Right lobe of liver (tissue), 6 donors: ENCODE measurements at regions not wholly inside any gene's neighbourhood (a gene's known extent, or its start where the extent isn't known, plus 50 kb on each side); places are given as distances from the start of the nearest gene placed in this dataset.

Experiments used
- ATAC-seq, 4 donors: fragments of 200-7000 bp; cut with Tn5 transposase; one replicate each; pipeline ENCODE4 v1.9.1; 2020; ENCODE audit warnings: mild to moderate bottlenecking in 4 of 4, moderate library complexity in 4 of 4
- DNase-seq, 3 donors: peaks; one replicate each; pipeline ENCODE4 v3.0.0-alpha.2; 2020
- H3K27ac ChIP-seq, 3 donors: fragments of 200-600 bp; one replicate each; pipeline ENCODE4 v1.8.0; 2022
- H3K27me3 ChIP-seq, 2 donors: fragments of 200-600 bp; one replicate each; pipeline ENCODE4 v1.8.0; 2022
- H3K36me3 ChIP-seq, 4 donors: fragments of 200-600 bp; sonication (generic) in 1 of 4; one replicate each; pipeline versions ENCODE4 v1.5.1 to v1.8.0; 2017 to 2022; ENCODE audit warnings: control low read depth in 1 of 4
- H3K4me1 ChIP-seq, 4 donors: fragments of 200-600 bp; sonication (generic) in 1 of 4; one replicate each; pipeline versions ENCODE4 v1.5.1 to v1.8.0; 2017 to 2022; ENCODE audit warnings: control low read depth in 1 of 4
- H3K4me3 ChIP-seq, 3 donors: fragments of 200-600 bp; one replicate each; pipeline ENCODE4 v1.8.0; 2022
- H3K9me3 ChIP-seq, 4 donors: fragments of 200-600 bp; sonication (generic) in 1 of 4; one replicate each; pipeline versions ENCODE4 v1.5.1 to v1.8.0; 2017 to 2022; ENCODE audit warnings: control low read depth in 1 of 4
- POLR2A ChIP-seq: fragments of 450-650 bp; IDR thresholded peaks from one replicate; pipeline ENCODE4 v1.6.1; 2017; ENCODE audit warnings: antibody characterized with exemption, mild to moderate bottlenecking
- WGBS: methylation state at CpG from one replicate; pipeline ENCODE4 v1.1.6; 2018; ENCODE audit warnings: low coverage, low lambda C conversion rate; ENCODE audit not compliant: insufficient coverage; ENCODE audit errors: missing lambda C conversion rate; 5-methylcytosine and 5-hydroxymethylcytosine counted together
- intact Hi-C, 2 donors: fragments of 100-400 bp; cut with DNase I; formaldehyde crosslinking; loops; one replicate each; pipeline versions ENCODE4 v1.11.2 to v1.14.1; 2022
- TF ChIP-seq, protein P1 (sequence below), 4 donors: fragments of 200-600 bp in 3 of 4; fragments of 450-650 bp in 1 of 4; IDR thresholded peaks; one replicate each; pipeline versions ENCODE4 v1.5.1 to v1.8.0; 2016 to 2022; ENCODE audit warnings: antibody characterized with exemption in 4 of 4, mild to moderate bottlenecking in 2 of 4
- donor health status: DM: no; HTN: yes; CAD: no.
- donor health status: DM: no; HTN: no; CAD: no.
- donor health status: DM: no; HTN: no; CAD: no.
- donor health status: DM: no; HTN: yes; CAD: no.
- donor health status: DM: no; HTN: yes; CAD: no.

DNA sequence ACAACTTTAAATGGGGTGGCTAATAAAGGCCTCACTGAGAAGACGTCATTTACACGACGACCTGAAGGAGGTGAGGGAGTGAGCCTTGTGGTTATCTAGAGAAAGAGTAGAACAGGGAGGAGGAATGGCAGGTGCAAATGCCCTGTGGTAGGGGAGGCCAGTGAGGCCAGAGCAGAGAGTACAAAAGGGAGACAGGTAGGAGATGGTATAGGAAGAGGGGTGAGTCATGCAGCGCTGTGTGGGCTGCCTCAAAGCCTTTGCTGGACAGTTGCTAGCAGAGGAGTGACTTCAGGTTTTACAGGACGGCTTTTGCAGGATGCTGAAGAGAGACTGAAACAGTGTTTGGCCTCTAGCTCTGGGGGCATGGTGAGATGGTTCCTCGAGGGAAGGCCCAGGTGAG is 116.0 kb downstream of the IER5 start:
- no peak for ATAC-seq
- WGBS = 51% methylated on average over 5 of the region's 6 CpGs
- Histone ChIP-seq H3K36me3 (no peaks in the 10 kb centered on the region), H3K4me1 (no peaks in the 10 kb centered on the region), H3K27ac (no peak overlapping the region), H3K4me3 (no peak overlapping the region), H3K27me3 (no peaks in the 10 kb centered on the region), H3K9me3 (no peaks in the 10 kb centered on the region)
- intact Hi-C loops = no loop called here
- no peak for TF ChIP-seq POLR2A
- TF ChIP-seq, protein P1, sequence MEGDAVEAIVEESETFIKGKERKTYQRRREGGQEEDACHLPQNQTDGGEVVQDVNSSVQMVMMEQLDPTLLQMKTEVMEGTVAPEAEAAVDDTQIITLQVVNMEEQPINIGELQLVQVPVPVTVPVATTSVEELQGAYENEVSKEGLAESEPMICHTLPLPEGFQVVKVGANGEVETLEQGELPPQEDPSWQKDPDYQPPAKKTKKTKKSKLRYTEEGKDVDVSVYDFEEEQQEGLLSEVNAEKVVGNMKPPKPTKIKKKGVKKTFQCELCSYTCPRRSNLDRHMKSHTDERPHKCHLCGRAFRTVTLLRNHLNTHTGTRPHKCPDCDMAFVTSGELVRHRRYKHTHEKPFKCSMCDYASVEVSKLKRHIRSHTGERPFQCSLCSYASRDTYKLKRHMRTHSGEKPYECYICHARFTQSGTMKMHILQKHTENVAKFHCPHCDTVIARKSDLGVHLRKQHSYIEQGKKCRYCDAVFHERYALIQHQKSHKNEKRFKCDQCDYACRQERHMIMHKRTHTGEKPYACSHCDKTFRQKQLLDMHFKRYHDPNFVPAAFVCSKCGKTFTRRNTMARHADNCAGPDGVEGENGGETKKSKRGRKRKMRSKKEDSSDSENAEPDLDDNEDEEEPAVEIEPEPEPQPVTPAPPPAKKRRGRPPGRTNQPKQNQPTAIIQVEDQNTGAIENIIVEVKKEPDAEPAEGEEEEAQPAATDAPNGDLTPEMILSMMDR (IDR thresholded peaks at IDR 0.05) = no peak
- DNase-seq = no peak

DNA sequence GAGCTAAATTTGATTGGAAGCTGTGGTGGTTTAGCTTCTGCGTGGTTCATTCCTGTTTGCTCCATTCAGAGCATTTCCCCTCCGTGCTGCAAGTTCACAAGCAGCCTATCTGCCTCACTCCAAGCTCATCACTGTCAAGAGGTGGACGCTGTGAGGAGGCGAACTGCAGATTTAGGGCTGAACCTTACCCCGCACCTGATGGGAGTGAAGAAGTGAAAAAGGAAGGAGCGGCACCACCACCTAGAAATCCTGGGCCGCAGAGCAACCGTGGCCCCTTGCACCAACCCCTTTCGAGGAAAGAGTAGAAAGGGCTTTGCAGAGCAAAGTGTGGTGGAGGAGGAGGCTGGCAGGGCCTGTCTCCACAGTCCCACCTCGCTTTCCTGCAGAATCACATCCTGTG is 117.4 kb downstream of the IER5 start:
- Histone ChIP-seq H3K27me3 (no peaks in the 10 kb centered on the region), H3K9me3 (no peaks in the 10 kb centered on the region), H3K27ac (no peak overlapping the region), H3K4me3 (no peak overlapping the region), H3K36me3 (no peaks in the 10 kb centered on the region), H3K4me1 (no peaks in the 10 kb centered on the region)
- ATAC-seq = no peak
- intact Hi-C loops = no loop called here
- DNase-seq = no peak
- TF ChIP-seq, protein P1 (IDR thresholded peaks at IDR 0.05) = no peak
- no peak for TF ChIP-seq POLR2A
- WGBS = 51% methylated on average over 8 of the region's 10 CpGs

DNA sequence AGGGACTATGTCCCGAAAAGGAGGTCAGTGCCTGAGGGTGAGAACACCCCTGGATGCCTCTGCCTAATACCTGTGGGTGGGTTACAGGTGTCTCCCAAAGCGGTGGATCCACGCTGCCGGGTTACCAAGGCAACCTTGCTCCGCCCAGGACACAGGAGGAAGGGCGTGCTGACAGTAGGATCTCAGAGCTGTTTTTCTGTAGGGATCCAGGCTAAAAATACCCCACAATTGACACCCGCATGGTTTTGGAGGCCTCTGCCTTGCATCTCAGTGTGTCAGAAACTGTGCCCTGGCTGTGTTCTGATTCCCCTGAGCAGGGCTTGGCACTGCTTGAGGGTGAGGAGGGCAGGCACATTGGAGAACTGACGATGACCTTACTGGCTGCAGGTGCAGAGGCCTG is 118.0 kb downstream of the IER5 start:
- ATAC-seq = peak in 1 of 4 donors; percentile 16
- TF ChIP-seq POLR2A = no peak
- TF ChIP-seq, protein P1 (IDR thresholded peaks at IDR 0.05) = no peak
- WGBS = 27% methylated on average over 4 of the region's 8 CpGs
- Histone ChIP-seq H3K4me3 (no peak overlapping the region), H3K4me1 (no peaks in the 10 kb centered on the region), H3K27ac (no peak overlapping the region), H3K27me3 (no peaks in the 10 kb centered on the region), H3K9me3 (no peaks in the 10 kb centered on the region), H3K36me3 (no peaks in the 10 kb centered on the region)
- intact Hi-C loops = no loop called here
- DNase-seq = no peak

DNA sequence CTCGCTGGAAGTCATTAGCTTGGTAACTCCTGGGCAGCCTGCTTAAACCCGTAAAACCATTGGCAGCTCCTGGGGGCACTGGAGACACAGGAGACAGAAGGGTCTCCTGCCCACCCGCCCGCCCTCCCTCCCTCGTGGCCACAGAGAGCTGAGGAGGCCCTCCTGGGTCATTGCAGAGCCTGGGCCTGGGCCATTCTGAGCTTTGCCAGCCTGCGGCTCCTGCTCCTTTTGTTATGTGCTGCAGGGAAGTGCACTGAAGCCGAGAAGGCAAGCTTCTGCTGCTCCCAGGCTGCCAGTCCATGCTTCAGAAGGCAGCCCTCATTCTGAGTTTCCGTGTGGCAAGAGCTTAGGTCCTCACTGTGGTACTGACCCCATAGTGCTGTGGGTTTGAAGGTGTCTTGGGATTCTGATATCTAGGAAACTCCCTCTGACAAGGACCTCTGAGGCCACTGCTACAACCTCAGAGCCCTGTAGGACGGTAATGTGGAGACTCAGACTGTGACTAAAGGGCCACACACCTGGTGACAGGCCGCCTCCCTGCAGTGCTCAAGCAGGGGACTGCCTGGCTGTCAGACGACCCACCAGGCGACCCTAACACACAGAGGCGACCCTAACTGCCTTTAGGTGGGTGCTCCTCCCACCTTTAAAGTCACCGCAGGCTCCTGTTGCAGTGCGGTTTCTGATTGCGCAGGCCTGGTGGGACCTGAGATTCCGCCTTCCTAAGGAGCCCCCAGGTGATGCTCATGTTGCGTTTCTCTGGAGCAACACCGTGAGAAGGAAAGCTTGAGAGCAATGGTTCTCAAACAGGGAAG is 118.7 kb downstream of the IER5 start:
- ATAC-seq (no peak), DNase-seq (no peak)
- no peak overlapping the region for H3K4me3 ChIP-seq
- no peaks in the 10 kb centered on the region for H3K9me3 ChIP-seq
- TF ChIP-seq, protein P1 (IDR thresholded peaks at IDR 0.05) = no peak
- TF ChIP-seq POLR2A = no peak
- no peak overlapping the region for H3K27ac ChIP-seq
- H3K4me1 ChIP-seq = no peaks in the 10 kb centered on the region
- no peaks in the 10 kb centered on the region for H3K27me3 ChIP-seq
- no peaks in the 10 kb centered on the region for H3K36me3 ChIP-seq
- intact Hi-C loops = no loop called here
- 82% methylated on average over 7 of the region's 19 CpGs for WGBS
